IPS DF 19.7 (cell line): ENCODE measurements at regions not wholly inside any gene's neighbourhood (a gene's known extent, or its start where the extent isn't known, plus 50 kb on each side); places are given as distances from the start of the nearest gene placed in this dataset.

ENCODE experiments used
- DNase-seq: peaks from one replicate; pipeline ENCODE4 v3.0.0-alpha.2; 2013; ENCODE audit warnings: low read depth, low spot score

DNA sequence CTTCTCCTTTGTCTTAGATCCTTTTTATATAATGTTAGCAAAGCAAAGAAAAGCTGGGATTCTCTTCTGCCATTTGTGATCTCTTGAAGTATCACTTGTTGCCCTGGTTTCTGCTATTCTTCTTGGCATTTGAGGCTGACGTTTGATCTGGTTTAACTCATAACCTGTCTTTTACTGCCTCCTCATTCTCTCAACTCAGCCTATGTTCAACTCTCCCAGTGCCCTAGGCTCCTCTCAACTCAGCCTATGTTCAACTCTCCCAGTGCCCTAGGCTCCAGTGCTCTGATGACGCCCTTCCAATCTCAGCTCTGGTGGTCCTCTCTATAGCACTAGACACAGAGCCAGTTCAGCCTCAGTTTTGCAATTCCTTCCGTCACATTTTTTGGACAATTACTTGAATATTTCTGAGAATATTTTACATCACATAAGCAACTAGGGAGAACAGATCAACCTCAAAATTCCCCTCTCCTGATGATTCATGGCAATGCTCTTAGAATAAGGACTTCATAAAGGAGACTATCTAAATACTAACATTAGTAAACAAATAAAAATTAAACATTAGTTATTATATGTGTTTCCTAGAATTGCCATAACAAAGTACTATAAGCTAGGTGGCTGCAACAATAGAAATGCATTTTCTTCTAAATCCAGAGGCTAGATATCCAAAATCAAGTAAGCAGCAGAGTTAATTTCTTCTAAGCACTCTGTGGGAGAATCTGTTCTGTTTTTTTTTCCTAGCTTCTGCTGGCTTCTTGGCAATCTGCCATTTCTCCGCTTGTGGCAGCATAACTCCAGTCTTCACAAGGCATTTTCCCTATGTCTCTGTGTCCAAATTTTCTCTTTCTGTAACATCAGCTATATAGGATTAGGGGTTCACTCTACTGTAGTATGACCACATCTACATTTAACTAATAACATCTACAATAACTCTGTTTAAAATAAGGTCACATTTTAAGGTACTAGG is 662.1 kb upstream of the FTMT start:
- DNase-seq, result no peak

DNA sequence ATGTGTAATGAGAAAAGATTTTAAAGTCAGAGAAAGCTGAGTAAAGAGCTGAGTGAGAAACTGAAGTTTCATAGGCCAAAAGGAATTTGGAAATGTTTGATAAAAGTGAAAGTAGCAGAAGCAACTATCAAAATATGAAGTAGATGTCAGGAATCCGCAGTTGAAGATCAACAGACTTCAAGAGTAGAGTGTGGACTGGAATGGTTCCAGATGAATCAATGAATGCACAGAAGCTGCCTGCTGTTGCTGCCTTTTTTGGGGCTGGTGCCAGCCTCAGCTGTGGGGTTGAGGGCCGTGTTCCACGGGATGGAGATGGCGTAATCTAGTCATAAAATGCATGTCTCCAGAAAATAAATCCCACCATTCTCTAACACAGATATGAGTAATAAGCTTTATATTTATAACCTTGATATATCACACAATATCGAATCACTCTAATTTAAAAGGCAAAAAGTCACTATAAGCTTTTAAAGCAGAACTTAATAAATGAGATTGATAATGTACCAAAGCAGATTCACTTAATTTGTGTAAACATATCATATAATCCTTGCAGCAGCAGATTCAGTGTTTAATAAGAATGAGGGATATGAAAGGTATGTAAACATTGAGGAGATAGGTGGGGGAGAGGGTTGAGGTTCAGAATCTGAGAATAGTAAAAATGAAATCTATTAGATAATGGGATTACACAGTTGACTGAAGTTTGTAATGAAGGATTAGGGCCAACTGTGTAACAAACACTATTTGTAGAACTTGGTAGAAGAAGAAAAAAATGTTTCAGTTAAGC is 652.3 kb upstream of the FTMT start:
- no peak for DNase-seq

DNA sequence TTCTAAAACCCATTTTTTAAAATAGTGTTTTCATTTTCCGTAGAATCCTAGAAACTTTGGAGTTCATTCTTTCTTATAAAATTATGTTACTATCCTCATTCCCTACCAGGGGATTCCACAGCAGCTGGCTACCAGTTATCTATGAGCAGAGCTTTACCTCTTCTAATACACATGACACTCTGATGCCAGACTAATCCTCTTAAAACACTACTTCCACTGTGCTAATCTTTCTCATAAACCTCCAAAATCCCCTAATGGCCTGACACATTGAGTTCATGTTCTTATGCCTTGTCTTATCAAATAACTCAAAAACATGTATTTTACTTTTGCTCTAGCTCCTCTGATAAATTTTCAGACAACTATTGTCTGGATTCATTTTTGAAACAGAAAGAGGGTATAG is 633.6 kb upstream of the FTMT start:
- DNase-seq, result no peak

DNA sequence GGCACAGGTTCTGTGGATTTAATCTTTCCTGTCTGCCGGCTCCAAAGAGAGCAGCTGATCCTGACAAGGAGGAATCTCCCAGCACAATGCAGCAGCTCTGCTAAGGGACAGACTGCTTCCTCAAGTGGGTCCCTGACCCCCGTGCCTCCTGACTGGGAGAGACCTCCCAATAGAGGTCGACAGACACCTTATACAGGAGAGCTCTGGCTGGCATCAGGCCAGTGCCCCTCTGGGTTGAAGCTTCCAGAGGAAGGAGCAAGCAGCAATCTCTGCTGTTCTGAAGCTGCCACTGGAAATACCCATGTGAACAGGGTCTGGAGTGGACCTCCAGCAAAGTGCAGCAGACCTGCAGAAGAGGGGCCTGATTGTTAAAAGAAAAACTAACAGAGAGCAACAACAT is 630.2 kb upstream of the FTMT start:
- no peak for DNase-seq

DNA sequence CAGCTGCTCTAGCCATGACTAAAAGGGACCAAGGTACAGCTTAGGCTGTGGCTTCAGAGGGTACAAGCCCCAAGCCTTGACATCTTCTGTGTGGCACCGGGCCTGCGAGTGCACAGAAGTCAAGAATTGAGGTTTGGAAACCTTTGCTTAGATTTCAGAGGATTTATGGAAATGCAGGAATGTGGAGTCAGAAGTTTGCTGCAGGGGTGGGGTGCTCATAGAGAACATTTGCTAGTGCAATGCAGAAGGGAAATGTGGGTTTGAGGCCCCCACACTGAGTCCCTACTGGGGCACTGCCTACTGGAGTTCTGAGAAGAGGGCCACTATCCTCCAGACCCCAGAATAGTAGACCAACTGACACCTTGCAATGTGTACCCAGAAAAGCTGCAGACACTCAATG is 624.9 kb upstream of the FTMT start:
- DNase-seq, result no peak

DNA sequence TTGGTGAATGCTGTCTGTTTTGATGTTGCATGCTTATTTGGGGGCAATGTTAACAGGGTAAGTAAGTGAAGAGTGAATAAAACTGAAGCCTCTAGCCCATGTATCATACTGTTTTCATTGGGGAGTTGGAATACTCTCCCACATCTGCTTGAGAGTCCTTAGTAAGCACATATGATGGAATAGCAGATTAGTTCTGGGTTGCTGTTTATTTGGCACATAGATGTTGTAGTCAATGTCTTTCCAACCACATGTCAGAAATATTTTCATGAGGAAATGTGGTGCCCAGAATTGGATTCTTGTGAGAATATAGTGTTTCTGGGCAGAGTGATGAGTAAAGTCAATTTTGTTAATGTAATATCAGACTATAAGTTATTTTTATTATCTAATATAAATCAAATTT is 611.7 kb upstream of the FTMT start:
- DNase-seq, result no peak

DNA sequence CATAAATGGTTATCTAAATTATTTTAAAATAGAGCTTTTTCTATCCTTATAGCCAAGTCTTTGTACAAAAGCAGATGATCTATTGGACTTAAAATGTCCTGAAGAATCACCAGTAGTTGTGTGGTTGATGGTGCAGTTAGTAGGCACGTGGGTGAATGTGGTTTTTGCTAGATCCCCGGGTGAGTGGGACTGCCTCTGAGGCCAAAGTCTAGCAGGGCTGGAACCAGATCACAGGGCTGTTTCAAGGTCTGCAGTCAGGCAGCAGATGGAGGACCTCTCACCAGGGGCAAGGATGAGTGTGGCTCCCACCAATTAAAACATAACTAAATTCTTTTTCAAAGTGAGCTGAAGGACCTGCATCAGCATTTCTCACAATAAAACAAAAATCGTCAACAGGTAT is 604.7 kb upstream of the FTMT start:
- DNase-seq, result no peak

DNA sequence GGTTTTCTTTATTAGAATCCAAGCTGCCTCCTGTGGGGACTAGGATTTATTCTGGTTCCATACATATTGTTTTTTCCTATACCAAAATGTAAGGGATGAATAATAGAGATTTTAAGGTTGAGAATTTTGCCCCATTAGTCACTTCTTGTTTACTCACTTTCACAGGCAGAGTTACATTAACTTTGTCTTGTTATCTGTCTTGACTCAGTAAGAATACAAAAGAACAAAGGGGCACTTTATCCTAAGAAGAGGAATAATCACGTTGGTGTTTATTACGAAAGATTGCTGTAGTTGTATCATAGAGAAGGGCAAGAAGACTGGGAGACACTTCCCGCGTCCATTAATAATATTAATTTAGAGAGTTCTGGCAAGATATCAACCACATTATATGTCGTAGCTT is 599.7 kb upstream of the FTMT start:
- DNase-seq, result no peak

DNA sequence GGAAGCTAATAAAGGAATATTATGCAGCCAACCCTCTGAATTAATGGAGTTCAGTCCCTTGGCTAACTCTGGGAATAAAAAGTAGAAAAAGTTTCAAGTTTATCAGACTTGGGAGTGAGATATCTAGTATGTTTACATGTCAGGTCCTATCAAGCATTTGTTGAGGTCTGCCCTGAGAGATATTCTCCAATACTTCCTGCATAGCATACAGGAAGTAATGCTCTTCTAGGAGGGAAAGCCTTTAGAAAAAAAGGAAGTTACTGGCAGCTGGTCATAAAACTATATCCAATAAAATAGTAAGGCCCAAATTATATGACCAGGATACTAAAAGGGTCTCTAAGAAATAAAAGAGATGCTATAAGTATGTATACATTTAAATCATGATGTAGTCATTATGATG is 594.1 kb upstream of the FTMT start:
- DNase-seq, result no peak

DNA sequence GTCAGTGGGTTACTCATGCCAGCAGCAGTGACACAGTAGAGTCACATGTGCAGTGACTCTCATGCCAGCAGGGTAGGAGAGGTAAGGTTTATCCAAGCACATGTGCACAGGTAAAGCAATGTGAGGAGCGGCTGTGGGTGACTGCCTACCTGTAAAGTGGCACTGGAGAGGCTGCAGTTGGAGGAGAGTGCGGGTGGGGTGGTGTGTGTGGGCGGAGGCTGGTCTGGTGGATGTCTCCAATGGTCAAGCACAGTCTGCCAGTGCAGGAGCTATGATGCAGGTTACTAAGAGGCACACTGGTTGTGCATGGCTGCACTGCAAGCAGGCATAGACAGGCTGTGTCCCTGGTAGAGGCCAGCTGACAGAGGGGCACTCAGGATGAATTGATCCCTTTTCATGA is 588.2 kb upstream of the FTMT start:
- DNase-seq, result no peak

DNA sequence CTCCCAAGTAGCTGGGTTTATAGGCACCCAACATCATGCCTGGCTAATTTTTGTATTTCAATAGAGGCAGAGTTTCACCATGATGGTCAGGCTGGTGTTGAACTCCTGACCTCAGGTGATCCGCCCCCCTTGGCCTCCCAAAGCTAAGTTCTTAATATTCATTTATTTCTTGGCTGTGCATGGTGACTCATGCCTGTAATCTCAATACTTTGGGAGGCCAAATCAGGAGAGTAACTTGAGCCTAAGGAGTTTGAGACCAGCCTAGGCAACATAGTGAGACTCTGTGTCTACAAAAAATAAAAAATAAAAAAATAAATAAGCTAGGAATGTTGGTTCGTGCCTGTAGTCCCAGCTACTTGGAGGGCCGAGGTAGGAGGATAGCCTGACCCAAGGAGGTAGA is 587.1 kb upstream of the FTMT start:
- DNase-seq, result no peak

DNA sequence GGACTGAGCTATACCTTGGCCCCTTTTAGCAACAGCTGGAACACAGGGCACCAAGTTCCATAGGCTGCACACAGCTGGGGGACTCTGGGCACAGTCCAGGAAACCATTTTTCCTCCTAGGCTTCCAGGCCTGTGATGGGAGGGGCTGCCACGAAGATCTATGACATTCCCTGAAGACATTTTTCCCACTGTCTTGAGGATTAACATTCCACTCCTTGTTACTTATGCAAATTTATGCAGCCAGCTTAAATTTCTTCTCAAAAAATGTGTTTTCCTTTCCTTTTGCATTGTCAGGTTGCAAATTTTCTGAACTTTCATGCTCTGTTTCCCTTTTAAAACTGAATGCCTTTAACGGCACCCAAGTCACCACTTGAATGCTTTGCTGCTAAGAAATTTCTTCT is 580.1 kb upstream of the FTMT start:
- no peak for DNase-seq

DNA sequence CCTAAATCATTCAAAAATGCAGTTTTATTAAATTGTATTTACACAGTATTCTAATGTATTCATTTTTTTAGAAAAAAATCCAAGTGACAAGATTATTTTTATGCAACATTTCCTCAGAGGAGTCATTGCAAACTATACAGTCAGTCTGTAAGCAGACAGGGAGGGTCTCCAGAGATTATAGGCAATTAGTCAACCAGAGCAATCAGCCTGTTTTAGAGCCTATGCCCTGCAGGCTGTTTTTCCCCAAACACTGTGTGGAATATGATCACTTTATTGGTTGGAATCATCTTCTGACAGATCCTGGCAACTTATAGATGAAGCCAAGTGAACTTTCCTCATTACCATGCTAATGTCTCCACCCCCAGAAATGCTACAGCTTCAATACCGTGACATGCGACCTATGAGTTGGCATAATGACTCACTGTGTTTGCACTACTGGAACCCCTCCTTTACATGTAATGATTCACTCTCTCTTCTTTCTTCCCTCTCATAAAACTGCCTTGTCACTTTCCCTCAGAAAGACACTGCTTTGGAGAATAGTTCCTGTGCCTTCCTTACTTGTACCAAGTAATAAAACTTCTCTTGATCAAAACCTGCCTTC is 577.7 kb upstream of the FTMT start:
- DNase-seq, result no peak

DNA sequence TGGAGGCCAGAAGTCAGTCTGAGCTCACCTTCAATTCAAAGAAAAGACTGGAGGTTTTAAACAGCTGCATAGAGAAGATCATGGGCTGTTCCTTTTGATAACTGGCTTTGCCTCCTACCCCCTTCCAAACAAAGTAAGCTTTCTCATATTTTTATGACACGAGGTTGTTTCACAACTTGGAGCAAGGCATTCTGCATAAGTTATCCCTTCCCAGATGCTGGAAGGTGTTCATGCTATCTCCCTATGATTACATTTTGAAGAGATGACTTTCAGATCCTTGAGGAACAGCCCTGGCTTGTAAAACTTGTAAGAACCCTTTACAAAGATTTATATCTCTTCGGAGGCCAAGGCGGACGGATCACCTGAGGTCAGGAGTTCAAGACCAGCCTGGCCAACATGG is 571.9 kb upstream of the FTMT start:
- no peak for DNase-seq

DNA sequence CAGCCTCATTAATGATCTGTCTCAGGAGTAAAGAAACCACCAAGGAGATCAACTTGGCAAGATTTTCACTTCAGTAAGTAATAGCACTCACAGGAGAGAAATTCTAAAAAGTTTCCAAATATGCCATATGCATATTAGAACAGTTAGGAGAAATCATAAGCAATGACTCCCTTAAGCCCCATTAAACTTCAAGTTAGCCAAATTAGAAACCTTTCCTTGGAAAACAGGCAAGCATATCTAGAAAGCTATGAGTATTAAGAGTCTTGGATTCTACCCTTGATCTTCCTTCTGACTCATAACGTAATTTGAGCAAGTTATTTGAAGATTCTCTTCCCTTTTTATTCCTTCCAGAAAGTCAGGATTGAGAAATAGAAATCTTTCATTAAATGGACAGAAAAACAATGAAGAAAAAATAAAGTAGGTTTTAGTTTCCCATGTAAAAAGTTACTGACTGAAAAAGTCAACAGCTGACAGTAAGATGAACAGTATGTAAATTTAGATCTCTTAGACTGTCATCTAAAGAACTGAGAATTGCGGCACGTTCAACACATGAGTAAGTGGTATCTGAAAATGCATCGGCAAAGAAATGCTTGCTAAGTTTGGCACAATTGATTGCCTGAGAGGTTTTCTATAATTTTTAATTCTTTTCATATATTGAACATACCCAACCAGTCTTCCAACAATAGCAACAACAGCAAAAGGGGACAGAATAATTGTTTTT is 565.7 kb upstream of the FTMT start:
- no peak for DNase-seq

DNA sequence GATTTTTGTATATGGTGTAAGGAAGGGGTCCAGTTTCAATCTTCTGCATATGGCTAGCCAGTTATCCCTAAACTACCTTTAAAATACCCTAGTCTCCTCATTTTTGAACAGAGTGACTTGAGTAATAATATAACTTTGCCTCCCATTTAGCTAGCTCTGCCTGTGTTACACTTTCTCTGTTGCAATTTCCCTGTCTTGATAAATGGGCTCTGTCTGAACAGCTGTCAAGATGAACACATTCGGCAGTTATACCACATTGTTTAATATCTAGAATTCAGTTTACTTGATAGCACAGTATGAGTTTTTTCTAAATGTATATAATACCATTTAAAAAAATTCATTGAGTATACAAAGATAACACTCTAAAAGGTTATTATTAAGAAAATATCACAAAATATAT is 562.9 kb upstream of the FTMT start:
- DNase-seq, result no peak

DNA sequence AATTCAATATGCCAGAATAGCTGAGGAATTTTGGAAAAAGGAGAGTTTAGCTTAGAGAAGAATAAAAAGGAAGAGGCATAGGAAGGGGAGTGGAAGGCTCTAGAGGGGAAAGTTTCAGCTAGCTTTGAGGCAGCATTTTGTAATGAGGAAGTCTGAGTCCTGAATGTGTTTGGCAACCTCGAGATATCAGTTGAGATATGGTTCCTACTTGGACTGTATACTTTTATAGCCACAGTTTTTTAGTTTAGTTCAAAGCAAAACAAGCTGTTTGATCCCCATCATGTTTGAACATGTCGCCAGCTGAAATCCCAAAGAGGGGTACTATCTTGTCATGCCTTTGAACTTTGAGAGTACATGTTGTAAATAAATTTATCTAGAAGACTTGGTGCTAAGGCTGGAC is 559.0 kb upstream of the FTMT start:
- DNase-seq, result no peak

DNA sequence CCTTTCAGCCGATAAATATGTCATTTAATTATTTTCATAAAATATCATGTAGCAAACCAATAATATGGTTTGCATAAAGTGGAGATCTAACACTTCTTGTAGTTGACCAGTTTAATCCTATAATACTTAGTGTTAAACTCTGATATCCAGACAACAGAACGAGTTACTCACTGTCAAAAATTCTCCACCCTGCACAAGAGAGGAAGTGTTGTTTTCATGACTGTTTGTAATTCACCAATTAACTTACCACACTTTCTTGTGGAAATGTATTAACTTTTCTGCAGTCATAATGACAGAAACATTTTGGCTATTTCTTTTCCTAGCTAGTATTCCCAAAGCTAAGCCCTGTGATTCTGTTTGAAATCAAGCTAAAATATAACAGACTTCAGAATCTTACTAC is 555.3 kb upstream of the FTMT start:
- no peak for DNase-seq

DNA sequence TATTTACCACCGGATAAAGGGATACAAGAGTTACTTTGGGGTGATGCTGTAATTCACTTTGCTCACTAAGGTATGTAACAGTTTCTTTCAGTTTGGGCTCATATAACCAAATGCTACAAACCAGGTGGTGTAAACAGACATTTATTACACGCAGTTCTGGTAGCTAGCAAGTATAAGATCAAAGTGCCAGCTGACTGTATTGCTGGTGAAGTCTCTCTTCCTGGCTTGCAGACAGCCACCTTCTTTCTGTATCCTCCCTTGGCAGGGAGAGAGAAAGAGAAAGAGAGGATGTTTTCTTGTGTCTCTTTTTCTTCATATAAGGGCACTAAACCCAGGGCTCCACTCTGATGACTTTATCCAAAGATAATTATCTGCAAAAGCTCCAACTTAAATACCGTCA is 552.5 kb upstream of the FTMT start:
- DNase-seq, result no peak

DNA sequence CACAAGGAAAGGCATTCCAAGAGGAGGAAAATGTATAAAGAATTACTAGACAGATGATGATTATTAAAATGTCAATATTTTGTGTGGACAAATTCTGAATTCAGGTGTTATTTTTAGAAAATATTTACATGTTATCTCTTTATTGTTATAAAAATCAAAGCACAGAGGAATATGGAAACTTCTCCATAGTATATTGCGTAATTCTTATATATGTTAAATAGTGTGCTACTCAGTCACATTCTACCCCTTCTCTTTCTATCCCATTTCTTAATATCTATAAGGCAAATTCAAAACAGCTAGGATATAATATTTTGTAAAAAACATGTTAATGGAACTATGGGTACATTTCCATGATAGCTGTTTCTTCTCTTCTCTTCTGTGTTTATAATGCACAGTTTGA is 546.8 kb upstream of the FTMT start:
- DNase-seq, result no peak

DNA sequence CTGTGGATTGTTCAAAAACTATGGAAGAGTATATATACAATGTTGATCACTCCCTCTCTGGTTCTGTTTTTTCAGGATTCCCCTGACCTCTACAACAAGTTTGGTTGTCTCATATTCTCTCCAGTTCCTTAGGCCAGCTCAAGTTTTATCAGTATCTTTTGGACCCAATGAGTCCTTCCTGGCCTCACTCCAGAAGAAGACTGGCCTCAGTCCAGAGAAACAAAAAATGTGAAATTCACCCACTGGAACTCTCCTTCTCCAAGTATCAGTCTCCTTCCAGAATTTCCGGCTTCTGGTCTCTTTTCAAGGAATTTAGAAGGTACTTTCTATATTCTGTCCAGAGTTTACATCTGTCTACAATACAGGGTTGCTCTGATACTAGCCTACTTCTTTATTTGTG is 537.8 kb upstream of the FTMT start:
- DNase-seq, result no peak

DNA sequence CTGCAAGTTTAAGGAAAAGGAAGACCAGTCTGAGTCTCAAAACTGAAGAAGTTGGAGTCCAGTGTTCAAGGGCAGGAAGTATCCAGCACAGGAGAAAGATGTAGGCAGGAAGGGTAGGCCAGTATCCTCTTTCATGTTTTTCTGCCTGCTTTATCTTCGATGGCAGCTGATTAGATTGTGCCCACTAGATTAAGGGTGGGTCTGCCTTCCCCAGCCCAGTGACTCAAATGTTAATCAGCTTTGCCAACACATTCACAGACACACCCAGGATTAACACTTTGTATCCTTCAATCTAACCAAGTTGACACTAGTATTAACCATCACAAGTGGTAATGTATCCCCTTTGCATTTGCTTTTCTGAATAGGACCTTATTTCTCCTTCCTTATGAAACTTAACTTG is 535.9 kb upstream of the FTMT start:
- DNase-seq, result no peak
